Endothelial cell of umbilical vein (primary cell): ENCODE measurements at regions not wholly inside any gene's neighbourhood (a gene's known extent, or its start where the extent isn't known, plus 50 kb on each side); places are given as distances from the start of the nearest gene placed in this dataset.

Source experiments
- BruUV-seq: library from RNA; stranded (reverse); fragments of 400-500 nt; replicated peaks from 2 replicates; lab custom pipeline; 2021; lab: Mats Ljungman, UMichigan
- CTCF ChIA-PET: fragments of 300-600, 350-600 bp; sonication (Branson Sonifier 250); formaldehyde crosslinking; loops from one replicate; lab custom pipeline; 2021; ENCODE audit warnings: antibody characterized with exemption, inconsistent platforms; lab: Charles Lee
- POLR2A ChIA-PET: fragments of 300-600, 350-600 bp; sonication (Branson Sonifier 250); formaldehyde crosslinking; loops from one replicate; lab custom pipeline; 2021; ENCODE audit warnings: antibody characterized with exemption, inconsistent platforms; lab: Charles Lee
- DNase-seq: peaks from one replicate; pipeline ENCODE4 v3.0.0-alpha.2; 2011; ENCODE audit warnings: low read depth, low spot score
- FAIRE-seq: peaks from 2 replicates; lab custom pipeline; 2011; peaks lifted over from hg19 to GRCh38; lab: Jason Lieb, UNC
- H2AFZ ChIP-seq: 2 replicates; pipeline ENCODE4 v1.6.0; 2012; ENCODE audit warnings: low read depth, low read length, control low read depth, inconsistent platforms
- H3K27ac ChIP-seq: 2 replicates; pipeline ENCODE4 v1.5.1; 2011; ENCODE audit warnings: low read depth, mild to moderate bottlenecking, control low read depth, low read length, moderate library complexity; ENCODE audit not compliant: insufficient read depth
- H3K27me3 ChIP-seq, 2 experiments: 2 replicates each; pipeline versions ENCODE4 v1.6.0 to v1.6.1; 2011; ENCODE audit warnings: low read length in 2 of 2, mixed read lengths in 1 of 2; ENCODE audit not compliant: control insufficient read depth in 2 of 2, insufficient read depth in 2 of 2
- H3K36me3 ChIP-seq, 2 experiments: 2 replicates in 1 of 2; 3 replicates in 1 of 2; pipeline ENCODE4 v1.5.1; 2011; ENCODE audit warnings: low read length in 2 of 2, mild to moderate bottlenecking in 1 of 2, moderate library complexity in 1 of 2; ENCODE audit not compliant: control insufficient read depth in 2 of 2, insufficient read depth in 2 of 2; ENCODE audit errors: extremely low read depth in 1 of 2
- H3K4me1 ChIP-seq: 3 replicates; pipeline ENCODE4 v1.5.1; 2011; ENCODE audit warnings: mild to moderate bottlenecking, low read length; ENCODE audit not compliant: control insufficient read depth, insufficient read depth; ENCODE audit errors: extremely low read depth
- H3K4me2 ChIP-seq: 2 replicates; pipeline ENCODE4 v1.6.1; 2011; ENCODE audit warnings: low read length, control low read depth, mixed read lengths; ENCODE audit not compliant: insufficient read depth
- H3K4me3 ChIP-seq, 3 experiments: fragments of 200-600 bp in 1 of 3; sonication (generic), shearing (Covaris generic) in 1 of 3; replicated peaks in 1 of 3; 2 replicates each; pipeline ENCODE4 v1.5.1; 2011 to 2016; ENCODE audit warnings: control low read depth in 3 of 3, low read length in 3 of 3, mild to moderate bottlenecking in 2 of 3, inconsistent platforms in 1 of 3, low read depth in 1 of 3, moderate library complexity in 1 of 3; ENCODE audit not compliant: insufficient read depth in 1 of 3
- H3K79me2 ChIP-seq: 2 replicates; pipeline ENCODE4 v1.6.0; 2012; ENCODE audit warnings: low read length, inconsistent platforms; ENCODE audit not compliant: control insufficient read depth, insufficient read depth
- H3K9ac ChIP-seq: replicated peaks from 2 replicates; pipeline ENCODE3; 2011; ENCODE audit warnings: low read length, control low read depth; ENCODE audit not compliant: insufficient read depth; ENCODE audit errors: extremely low read depth
- H3K9me1 ChIP-seq: replicated peaks from 3 replicates; pipeline ENCODE4 v1.6.0; 2011; ENCODE audit warnings: mild to moderate bottlenecking, low read length; ENCODE audit not compliant: control insufficient read depth, insufficient read depth; ENCODE audit errors: extremely low read depth
- H3K9me3 ChIP-seq: replicated peaks from 2 replicates; pipeline ENCODE4 v1.5.1; 2012; ENCODE audit warnings: low read length, inconsistent platforms; ENCODE audit not compliant: control insufficient read depth, insufficient read depth
- H4K20me1 ChIP-seq: replicated peaks from 2 replicates; pipeline ENCODE3; 2011; ENCODE audit warnings: mild to moderate bottlenecking, low read length; ENCODE audit not compliant: control insufficient read depth, insufficient read depth; ENCODE audit errors: extremely low read depth
- CTCF ChIP-seq, 2 donors: IDR thresholded peaks; 1 replicate in 1 of 2; 2 replicates in 1 of 2; pipeline ENCODE4 v1.5.1; 2011; ENCODE audit warnings: low read length in 2 of 2, mild to moderate bottlenecking in 2 of 2, moderate library complexity in 2 of 2, control low read depth in 1 of 2, inconsistent platforms in 1 of 2, low read depth in 1 of 2; ENCODE audit not compliant: insufficient read depth in 1 of 2; ENCODE audit errors: extremely low read depth in 1 of 2
- EZH2 ChIP-seq: IDR thresholded peaks from 2 replicates; pipeline ENCODE4 v1.6.1; 2012; ENCODE audit warnings: borderline replicate concordance, low read depth, mild to moderate bottlenecking, moderate library complexity, low read length, inconsistent platforms; ENCODE audit not compliant: severe bottlenecking
- FOS ChIP-seq: IDR thresholded peaks from 2 replicates; pipeline ENCODE4 v1.6.1; 2011; ENCODE audit warnings: mild to moderate bottlenecking, low read length, moderate library complexity, borderline replicate concordance; ENCODE audit not compliant: insufficient read depth
- GATA2 ChIP-seq: IDR thresholded peaks from 2 replicates; pipeline ENCODE4 v1.7.0; 2011; ENCODE audit warnings: low read depth, mild to moderate bottlenecking, moderate library complexity, mixed read lengths, low read length; ENCODE audit not compliant: insufficient read length, insufficient read depth
- JUN ChIP-seq: IDR thresholded peaks from 2 replicates; pipeline ENCODE4 v1.6.1; 2011; ENCODE audit warnings: borderline replicate concordance, low read depth; ENCODE audit not compliant: insufficient read length, insufficient read depth
- MAX ChIP-seq: IDR thresholded peaks from 2 replicates; pipeline ENCODE4 v1.6.1; 2011; ENCODE audit not compliant: insufficient read depth, insufficient read length
- MYC ChIP-seq: IDR thresholded peaks from one replicate; pipeline ENCODE4 v1.6.1; 2011; ENCODE audit warnings: mild to moderate bottlenecking, low read depth, low read length
- POLR2A ChIP-seq: IDR thresholded peaks from 2 replicates; pipeline ENCODE4 v1.6.1; 2012; ENCODE audit warnings: low read depth, mild to moderate bottlenecking, control low read depth, low read length
- POLR2AphosphoS5 ChIP-seq: IDR thresholded peaks from 2 replicates; pipeline ENCODE4 v1.6.1; 2012; ENCODE audit warnings: low read depth, mild to moderate bottlenecking, control low read depth, low read length, moderate library complexity; ENCODE audit not compliant: insufficient read depth
- dilution Hi-C: fragments of 300-500 bp; cut with MboI; formaldehyde crosslinking; loops from one replicate; pipeline ENCODE4 v1.15.0; 2019; ENCODE audit warnings: low sequenced_read_pairs; ENCODE audit not compliant: extremely low pct_ligation_motif_present
- intact Hi-C: fragments of 100-400 bp; cut with micrococcal nuclease; formaldehyde crosslinking; loops from one replicate; pipeline ENCODE4 v1.10.0; 2022

- BruUV-seq: no TSS peak
- Histone ChIP-seq H2AFZ (no peak overlapping the region), H3K9me3 (no peaks in the 10 kb centered on the region), H3K9ac (no peak overlapping the region), H3K79me2 (no peaks in the 10 kb centered on the region), H3K27me3 (no peaks in the 10 kb centered on the region), H3K4me2 (no peak overlapping the region), H3K36me3 (no peaks in the 10 kb centered on the region), H3K4me3 (no peak overlapping the region), H4K20me1 (no peaks in the 10 kb centered on the region), H3K27ac (no peak overlapping the region), H3K4me1 (no peaks in the 10 kb centered on the region), H3K9me1 (no peaks in the 10 kb centered on the region)
- FAIRE-seq (no peak), DNase-seq (no peak)
- TF ChIP-seq CTCF (IDR thresholded peaks at IDR 0.05; ENCODE audit: extremely low read depth in 1 of 2, insufficient read depth in 1 of 2, low read depth in 1 of 2, low read length in 2 of 2) (no peak), FOS (no peak), POLR2A (no peak), EZH2 (no peak), MYC (no peak), GATA2 (no peak), MAX (no peak), JUN (no peak), POLR2AphosphoS5 (no peak)
- intact Hi-C loops (no loop called here), dilution Hi-C loops (no loop called here)
- CTCF ChIA-PET: no interaction called here
- POLR2A ChIA-PET: no interaction called here
Observed at GRCh38 chrX:124887572-124887971, 432.1 kb upstream of the TEX13C start.
